Skin of body (tissue), 1 donor: ENCODE measurements at regions not wholly inside any gene's neighbourhood (a gene's known extent, or its start where the extent isn't known, plus 50 kb on each side); places are given as distances from the start of the nearest gene placed in this dataset.
"Not testable (repeated sequence)": the region's sequence is repeated elsewhere in the genome, so short reads cannot be mapped to it uniquely, and the experiment has no call there.

ENCODE experiments used
- DNase-seq: peaks from one replicate; lab custom pipeline; 2025; lab: John Stamatoyannopoulos, UW

DNA sequence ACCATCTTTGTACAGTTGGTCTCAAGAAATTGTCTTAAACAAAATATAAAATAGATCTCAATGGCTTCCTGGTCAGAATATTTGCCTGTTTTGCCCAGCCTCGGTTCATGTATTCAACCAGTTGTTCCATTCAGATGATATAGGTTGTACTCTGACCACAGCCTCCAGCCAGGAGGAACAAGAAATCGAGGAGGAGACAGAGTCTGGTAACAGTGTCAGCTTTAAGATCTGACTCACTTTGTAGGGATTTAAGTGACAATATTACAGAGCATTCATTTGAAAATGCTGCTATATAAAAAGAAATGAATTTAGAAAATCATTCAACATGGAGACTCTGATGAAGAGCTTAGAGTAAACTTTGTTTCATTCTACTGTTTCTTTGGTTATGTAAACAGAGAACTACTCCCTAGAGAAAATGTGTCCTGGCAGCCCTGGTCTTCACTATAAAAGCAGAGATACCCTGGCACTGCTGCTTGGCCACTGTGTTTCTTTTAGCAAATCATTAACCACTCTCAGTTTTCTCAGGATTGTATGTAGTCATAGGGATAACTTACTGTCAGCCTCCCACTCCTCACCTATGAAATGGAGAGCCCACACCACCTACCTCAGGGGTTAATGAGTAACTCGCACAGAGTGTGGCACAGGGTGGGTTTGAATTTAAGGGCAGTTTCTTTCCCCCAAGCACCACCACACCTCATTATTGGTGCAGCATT is 53.5 kb downstream of the PAGE2 start:
- DNase-seq: no peak

- no peak for DNase-seq
Observed at GRCh38 chrX:55142919-55143310, 54.1 kb downstream of the PAGE2 start.

- no peak for DNase-seq
Observed at GRCh38 chrX:55143621-55144020, 54.8 kb downstream of the PAGE2 start.

GRCh38 chrX:55144697-55145096 is 55.9 kb downstream of the PAGE2 start:
- no peak for DNase-seq

DNA sequence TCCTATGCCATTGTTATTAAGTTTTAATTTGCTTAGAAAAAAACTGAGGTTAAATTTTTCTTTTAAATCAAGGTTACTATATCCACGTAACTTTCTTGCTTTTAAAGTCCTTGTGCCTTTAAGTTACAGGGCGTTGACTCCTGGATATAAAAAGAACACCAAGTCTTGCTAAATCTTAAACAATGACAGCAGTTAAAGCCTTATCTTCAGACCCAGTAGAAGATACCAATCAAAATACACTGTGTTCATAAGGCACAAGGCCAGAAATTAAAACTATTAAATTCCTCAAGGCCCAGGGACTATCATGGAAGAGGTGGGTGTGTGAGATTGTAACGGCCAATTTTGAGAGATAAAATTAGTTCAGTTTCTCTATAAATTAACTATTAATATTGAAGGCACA is 60.4 kb downstream of the PAGE2 start:
- no peak for DNase-seq

DNA sequence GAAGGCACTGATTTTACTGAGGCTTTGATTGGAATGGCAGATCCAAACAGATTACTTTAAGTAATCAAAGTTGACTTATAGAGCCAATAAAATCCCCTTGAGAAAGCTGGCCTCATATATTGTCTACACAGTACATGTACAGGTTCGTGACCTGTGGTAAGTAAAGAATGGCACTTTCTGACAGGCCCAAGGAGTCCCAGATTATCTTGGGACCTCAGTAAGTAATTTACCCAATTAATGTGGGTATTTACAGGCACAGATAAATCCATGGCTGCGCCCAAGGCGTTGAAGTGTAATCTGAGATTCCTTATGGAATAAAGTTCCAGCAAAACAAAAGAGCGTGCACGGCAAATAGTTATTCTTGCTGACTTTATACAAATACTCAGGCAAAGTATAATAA is 62.4 kb downstream of the PAGE2 start:
- DNase-seq: no peak

GRCh38 chrX:55159551-55159950 is 60.6 kb upstream of the PAGE5 start:
- no peak for DNase-seq

GRCh38 chrX:55160685-55161552 is 59.2 kb upstream of the PAGE5 start:
- DNase-seq: peak; percentile 81

GRCh38 chrX:55161581-55161980 is 58.6 kb upstream of the PAGE5 start:
- DNase-seq: no peak

- DNase-seq: no peak
Observed at GRCh38 chrX:55163171-55163570, 57.0 kb upstream of the PAGE5 start.

GRCh38 chrX:55165026-55165425 is 55.1 kb upstream of the PAGE5 start:
- not testable (repeated sequence) for DNase-seq

- DNase-seq: no peak
Observed at GRCh38 chrX:55167124-55167803, 52.9 kb upstream of the PAGE5 start.

DNA sequence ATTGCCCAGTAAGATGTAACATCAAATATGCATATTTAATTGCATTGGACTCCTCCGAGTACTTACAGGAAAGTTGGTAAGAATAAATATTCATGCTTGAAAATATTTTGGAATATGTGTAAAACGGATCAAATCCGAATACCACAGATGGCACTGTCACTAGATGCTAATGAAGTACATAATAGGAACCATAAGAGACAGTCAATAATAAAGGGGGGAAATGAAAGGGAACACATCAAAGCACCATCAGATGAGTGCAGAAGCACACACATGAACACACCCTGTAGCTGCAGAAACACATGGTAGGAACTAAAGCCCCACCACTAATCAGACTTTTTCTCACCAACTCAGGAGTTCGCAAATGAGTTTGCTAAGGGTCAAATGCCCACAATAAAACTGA is 52.2 kb upstream of the PAGE5 start:
- DNase-seq: no peak

GRCh38 chrX:55169782-55170181 is 50.4 kb upstream of the PAGE5 start:
- no peak for DNase-seq
